ENCODE measurements at regions not wholly inside any gene's neighbourhood (a gene's known extent, or its start where the extent isn't known, plus 50 kb on each side); places are given as distances from the start of the nearest gene placed in this dataset.

GRCh38 chr1:70877343-70877742 lies 170.3 kb downstream of the PTGER3 start:
- no peak for DNase-seq
- WGBS (ENCODE audit: insufficient coverage, low coverage, low lambda C conversion rate, missing lambda C conversion rate), result 36% methylated on average over 3 of the region's 3 CpGs
- H3K27ac ChIP-seq, result no peak overlapping the region

DNA sequence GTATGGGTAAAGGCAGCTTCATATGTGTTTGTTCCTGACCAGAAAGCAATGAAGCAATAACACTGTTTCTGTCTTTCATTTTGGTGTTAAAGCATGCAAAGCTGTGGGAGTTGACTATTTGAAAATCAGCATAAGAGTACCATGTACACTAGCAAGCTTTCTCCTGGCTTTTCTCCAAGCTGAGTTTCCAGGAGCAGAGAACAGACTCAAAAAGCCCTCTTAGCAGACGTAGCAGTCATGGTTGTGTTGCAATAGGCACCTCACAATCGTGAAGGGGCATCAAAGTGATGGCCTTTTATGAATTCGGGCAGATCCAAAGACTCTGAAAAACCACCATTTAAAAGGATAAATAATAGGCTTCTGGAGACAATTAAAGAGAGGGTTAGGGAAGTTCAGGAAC lies 159.7 kb downstream of the PTGER3 start:
- intact Hi-C loops (cut with DNase I), result no loop called here
- no peak for ATAC-seq
- Histone ChIP-seq H3K27ac (no peak overlapping the region), H3K9me3 (no peaks in the 10 kb centered on the region), H3K27me3 (no peaks in the 10 kb centered on the region), H3K36me3 (no peaks in the 10 kb centered on the region), H3K4me1 (no peaks in the 10 kb centered on the region), H3K4me3 (no peak overlapping the region)
- no peak for DNase-seq
- 25% methylated on average over 3 of the region's 3 CpGs for WGBS (ENCODE audit: insufficient coverage, low coverage, low lambda C conversion rate, missing lambda C conversion rate)
- TF ChIP-seq POLR2A (IDR thresholded peaks at IDR 0.05) (no peak), CTCF (IDR thresholded peaks at IDR 0.05) (no peak)

More at GRCh38 chr1:70877343-70877742, 170.3 kb downstream of the PTGER3 start:
- no peaks in the 10 kb centered on the region for H3K9me3 ChIP-seq
- no peaks in the 10 kb centered on the region for H3K27me3 ChIP-seq
- intact Hi-C loops (cut with DNase I), result no loop called here
- ATAC-seq, result no peak
- no peaks in the 10 kb centered on the region for H3K4me1 ChIP-seq
- TF ChIP-seq POLR2A (IDR thresholded peaks at IDR 0.05) (no peak), CTCF (IDR thresholded peaks at IDR 0.05) (no peak)
- H3K36me3 ChIP-seq, result no peaks in the 10 kb centered on the region
- no peak overlapping the region for H3K4me3 ChIP-seq

GRCh38 chr1:70888722-70889121 lies 158.9 kb downstream of the PTGER3 start:
- ATAC-seq, result no peak
- DNase-seq, result no peak
- Histone ChIP-seq H3K27ac (no peak overlapping the region), H3K4me1 (no peaks in the 10 kb centered on the region), H3K9me3 (no peaks in the 10 kb centered on the region), H3K4me3 (no peak overlapping the region), H3K27me3 (no peaks in the 10 kb centered on the region), H3K36me3 (no peaks in the 10 kb centered on the region)
- TF ChIP-seq CTCF (IDR thresholded peaks at IDR 0.05) (no peak), POLR2A (IDR thresholded peaks at IDR 0.05) (no peak)
- 54% methylated on average over 4 of the region's 4 CpGs for WGBS (ENCODE audit: insufficient coverage, low coverage, low lambda C conversion rate, missing lambda C conversion rate)
- intact Hi-C loops (cut with DNase I), result no loop called here

GRCh38 chr1:70890408-70890807 lies 157.2 kb downstream of the PTGER3 start:
- intact Hi-C loops (cut with DNase I), result no loop called here
- no peaks in the 10 kb centered on the region for H3K4me1 ChIP-seq
- H3K36me3 ChIP-seq, result no peaks in the 10 kb centered on the region
- H3K27me3 ChIP-seq, result no peaks in the 10 kb centered on the region
- ATAC-seq (no peak), DNase-seq (no peak)
- WGBS (ENCODE audit: insufficient coverage, low coverage, low lambda C conversion rate, missing lambda C conversion rate), result 16% methylated on average over 2 of the region's 2 CpGs
- no peak overlapping the region for H3K27ac ChIP-seq
- H3K9me3 ChIP-seq, result no peaks in the 10 kb centered on the region
- TF ChIP-seq CTCF (IDR thresholded peaks at IDR 0.05), result no peak
- no peak overlapping the region for H3K4me3 ChIP-seq
